ENCODE measurements at regions not wholly inside any gene's neighbourhood (a gene's known extent, or its start where the extent isn't known, plus 50 kb on each side); places are given as distances from the start of the nearest gene placed in this dataset.
A peak's percentile ranks its signal among the peaks of the same experiment; 100 is the strongest.

GRCh38 chr3:134708671-134709070 is 57.8 kb upstream of the KY start:
- H3F3A ChIP-seq (ENCODE audit: low read length, unreplicated experiment): no peaks in the 10 kb centered on the region
- peak overlapping the region; percentile 83 for H3K27ac ChIP-seq (ENCODE audit: low read length)
- H3K9me3 ChIP-seq (ENCODE audit: low read length): no peaks in the 10 kb centered on the region
- ChIA-PET CTCF (no interaction called here), POLR2A (ENCODE audit: unreplicated experiment) (no interaction called here)
- no peak for ATAC-seq
- peak; percentile 22 for DNase-seq
- peaks cover 4% of the 10 kb centered on the region; the same call in 1 of the 2 replicates for H3K4me1 ChIP-seq (ENCODE audit: insufficient read depth, low read length)
- H3K36me3 ChIP-seq (ENCODE audit: low read depth, low read length): no peaks in the 10 kb centered on the region
- no TSS peak for BruUV-seq (replicated peaks)
- H2AFZ ChIP-seq (ENCODE audit: low read length): no peak overlapping the region
- no peaks in the 10 kb centered on the region for H3K79me2 ChIP-seq (ENCODE audit: low read length)
- 0 out of 2 replicates have a peak overlapping the region, but pooled peaks have one; percentile 25 for H3K9ac ChIP-seq (ENCODE audit: low read length)
- intact Hi-C loops (cut with micrococcal nuclease): no loop called here
- no peaks in the 10 kb centered on the region for H3K9me2 ChIP-seq (replicated peaks; ENCODE audit: low read length)
- TF ChIP-seq EZH2 (IDR thresholded peaks at IDR 0.05; ENCODE audit: low read length, unreplicated experiment): no peak
- no peak for TF ChIP-seq EZH2phosphoT487 (IDR thresholded peaks at IDR 0.05; ENCODE audit: borderline replicate concordance, low read length)
- TF ChIP-seq, protein P1, sequence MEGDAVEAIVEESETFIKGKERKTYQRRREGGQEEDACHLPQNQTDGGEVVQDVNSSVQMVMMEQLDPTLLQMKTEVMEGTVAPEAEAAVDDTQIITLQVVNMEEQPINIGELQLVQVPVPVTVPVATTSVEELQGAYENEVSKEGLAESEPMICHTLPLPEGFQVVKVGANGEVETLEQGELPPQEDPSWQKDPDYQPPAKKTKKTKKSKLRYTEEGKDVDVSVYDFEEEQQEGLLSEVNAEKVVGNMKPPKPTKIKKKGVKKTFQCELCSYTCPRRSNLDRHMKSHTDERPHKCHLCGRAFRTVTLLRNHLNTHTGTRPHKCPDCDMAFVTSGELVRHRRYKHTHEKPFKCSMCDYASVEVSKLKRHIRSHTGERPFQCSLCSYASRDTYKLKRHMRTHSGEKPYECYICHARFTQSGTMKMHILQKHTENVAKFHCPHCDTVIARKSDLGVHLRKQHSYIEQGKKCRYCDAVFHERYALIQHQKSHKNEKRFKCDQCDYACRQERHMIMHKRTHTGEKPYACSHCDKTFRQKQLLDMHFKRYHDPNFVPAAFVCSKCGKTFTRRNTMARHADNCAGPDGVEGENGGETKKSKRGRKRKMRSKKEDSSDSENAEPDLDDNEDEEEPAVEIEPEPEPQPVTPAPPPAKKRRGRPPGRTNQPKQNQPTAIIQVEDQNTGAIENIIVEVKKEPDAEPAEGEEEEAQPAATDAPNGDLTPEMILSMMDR (conservative IDR thresholded peaks at IDR 0.05; ENCODE audit: low read depth, low read length): no peak
- H3K4me2 ChIP-seq (ENCODE audit: low read length): no peak overlapping the region
- H4K20me1 ChIP-seq (ENCODE audit: low read length): no peaks in the 10 kb centered on the region
- H3K27me3 ChIP-seq (ENCODE audit: low read length): no peaks in the 10 kb centered on the region
- no peak overlapping the region for H3K4me3 ChIP-seq (ENCODE audit: low read length)

DNA sequence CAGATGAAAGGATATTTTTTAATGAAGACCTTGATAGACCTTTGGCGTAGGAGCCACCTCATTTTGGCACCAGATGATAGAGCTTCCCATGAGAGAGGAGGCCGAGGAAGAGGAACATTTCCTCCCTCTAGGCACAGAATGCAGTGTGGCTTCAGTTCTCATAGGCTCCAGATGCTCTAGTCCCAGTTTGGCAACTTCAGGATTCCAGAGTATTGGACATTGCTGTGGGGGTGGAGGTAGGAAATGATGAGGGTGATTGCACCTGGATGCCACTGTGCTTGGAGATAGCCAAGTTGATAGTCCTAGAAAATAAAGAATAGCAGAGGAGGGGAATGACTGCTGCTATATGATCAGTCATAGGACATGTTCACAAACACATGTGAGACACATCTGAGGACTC is 58.3 kb upstream of the KY start:
- Histone ChIP-seq H3K79me2 (ENCODE audit: low read length) (no peaks in the 10 kb centered on the region), H3K4me3 (ENCODE audit: low read length) (no peak overlapping the region), H3K9me2 (replicated peaks; ENCODE audit: low read length) (no peaks in the 10 kb centered on the region), H3K9ac (ENCODE audit: low read length) (no peak overlapping the region), H3K4me1 (ENCODE audit: insufficient read depth, low read length) (peaks cover 4% of the 10 kb centered on the region; the same call in 1 of the 2 replicates), H3K27ac (ENCODE audit: low read length) (peak overlapping the region; percentile 51), H2AFZ (ENCODE audit: low read length) (no peak overlapping the region), H3K9me3 (ENCODE audit: low read length) (no peaks in the 10 kb centered on the region), H3F3A (ENCODE audit: low read length, unreplicated experiment) (no peaks in the 10 kb centered on the region), H3K27me3 (ENCODE audit: low read length) (no peaks in the 10 kb centered on the region), H3K4me2 (ENCODE audit: low read length) (no peak overlapping the region), H4K20me1 (ENCODE audit: low read length) (no peaks in the 10 kb centered on the region), H3K36me3 (ENCODE audit: low read depth, low read length) (no peaks in the 10 kb centered on the region)
- no TSS peak for BruUV-seq (replicated peaks)
- intact Hi-C loops (cut with micrococcal nuclease): no loop called here
- CTCF ChIA-PET: no interaction called here
- ATAC-seq (no peak), DNase-seq (no peak)
- TF ChIP-seq, protein P1 (conservative IDR thresholded peaks at IDR 0.05; ENCODE audit: low read depth, low read length): no peak
- TF ChIP-seq EZH2phosphoT487 (IDR thresholded peaks at IDR 0.05; ENCODE audit: borderline replicate concordance, low read length) (no peak), EZH2 (IDR thresholded peaks at IDR 0.05; ENCODE audit: low read length, unreplicated experiment) (no peak)
- POLR2A ChIA-PET (ENCODE audit: unreplicated experiment): no interaction called here

- no peak for ATAC-seq
- Histone ChIP-seq H3K4me1 (ENCODE audit: insufficient read depth, low read length) (peaks cover 4% of the 10 kb centered on the region; the same call in 1 of the 2 replicates), H3K27ac (ENCODE audit: low read length) (peak overlapping the region; percentile 51), H3K79me2 (ENCODE audit: low read length) (no peaks in the 10 kb centered on the region), H3K27me3 (ENCODE audit: low read length) (no peaks in the 10 kb centered on the region), H4K20me1 (ENCODE audit: low read length) (no peaks in the 10 kb centered on the region), H3F3A (ENCODE audit: low read length, unreplicated experiment) (no peaks in the 10 kb centered on the region), H2AFZ (ENCODE audit: low read length) (no peak overlapping the region), H3K36me3 (ENCODE audit: low read depth, low read length) (no peaks in the 10 kb centered on the region), H3K4me2 (ENCODE audit: low read length) (no peak overlapping the region), H3K4me3 (ENCODE audit: low read length) (no peak overlapping the region), H3K9me2 (replicated peaks; ENCODE audit: low read length) (no peaks in the 10 kb centered on the region), H3K9me3 (ENCODE audit: low read length) (no peaks in the 10 kb centered on the region), H3K9ac (ENCODE audit: low read length) (no peak overlapping the region)
- intact Hi-C loops (cut with micrococcal nuclease): no loop called here
- DNase-seq: no peak
- no peak for TF ChIP-seq EZH2 (IDR thresholded peaks at IDR 0.05; ENCODE audit: low read length, unreplicated experiment)
- no peak for TF ChIP-seq EZH2phosphoT487 (IDR thresholded peaks at IDR 0.05; ENCODE audit: borderline replicate concordance, low read length)
- TF ChIP-seq, protein P1 (conservative IDR thresholded peaks at IDR 0.05; ENCODE audit: low read depth, low read length): no peak
- POLR2A ChIA-PET (ENCODE audit: unreplicated experiment): no interaction called here
- no TSS peak for BruUV-seq (replicated peaks)
- CTCF ChIA-PET: no interaction called here
Measured at GRCh38 chr3:134709561-134710312, 58.9 kb upstream of the KY start.

All from PC-3 (cell line).